HL-60 (cell line): ENCODE measurements at regions not wholly inside any gene's neighbourhood (a gene's known extent, or its start where the extent isn't known, plus 50 kb on each side); places are given as distances from the start of the nearest gene placed in this dataset.

Source experiments
- DNase-seq, 2 experiments: peaks; one replicate each; pipeline ENCODE4 v3.0.0-alpha.2; 2010 to 2020; ENCODE audit warnings: low read depth in 1 of 2, low spot score in 1 of 2
- H3K27ac ChIP-seq: fragments of 250-450 bp; sonication (Bioruptor Pico); replicated peaks from 2 replicates; pipeline ENCODE4 v1.5.1; 2020; ENCODE audit warnings: mild to moderate bottlenecking, moderate library complexity
- H3K27me3 ChIP-seq: fragments of 250-450 bp; sonication (Bioruptor Pico); 2 replicates; pipeline ENCODE4 v1.5.1; 2021; ENCODE audit warnings: mild to moderate bottlenecking, moderate library complexity; ENCODE audit not compliant: insufficient read depth, poor library complexity, severe bottlenecking
- H3K4me3 ChIP-seq: replicated peaks from 2 replicates; pipeline ENCODE4 v1.5.1; 2011; ENCODE audit warnings: mild to moderate bottlenecking, control low read depth, low read length; ENCODE audit not compliant: insufficient read depth
- GABPA ChIP-seq: IDR thresholded peaks from 2 replicates; pipeline ENCODE4 v1.6.1; 2012; ENCODE audit warnings: low read depth
- POLR2AphosphoS5 ChIP-seq: IDR thresholded peaks from 2 replicates; pipeline ENCODE4 v1.6.1; 2012; ENCODE audit warnings: low read depth
- SPI1 ChIP-seq: IDR thresholded peaks from 2 replicates; pipeline ENCODE4 v1.6.1; 2012; ENCODE audit warnings: low read depth, mild to moderate bottlenecking, borderline replicate concordance
- TF ChIP-seq, protein P1 (sequence below): IDR thresholded peaks from one replicate; pipeline ENCODE4 v1.5.1; 2011; ENCODE audit warnings: low read length, control low read depth, inconsistent platforms; ENCODE audit not compliant: insufficient read depth
- TF ChIP-seq, protein P2 (sequence below): IDR thresholded peaks from 2 replicates; pipeline ENCODE4 v1.6.1; 2012; ENCODE audit warnings: low read depth; ENCODE audit not compliant: insufficient replicate concordance

DNA sequence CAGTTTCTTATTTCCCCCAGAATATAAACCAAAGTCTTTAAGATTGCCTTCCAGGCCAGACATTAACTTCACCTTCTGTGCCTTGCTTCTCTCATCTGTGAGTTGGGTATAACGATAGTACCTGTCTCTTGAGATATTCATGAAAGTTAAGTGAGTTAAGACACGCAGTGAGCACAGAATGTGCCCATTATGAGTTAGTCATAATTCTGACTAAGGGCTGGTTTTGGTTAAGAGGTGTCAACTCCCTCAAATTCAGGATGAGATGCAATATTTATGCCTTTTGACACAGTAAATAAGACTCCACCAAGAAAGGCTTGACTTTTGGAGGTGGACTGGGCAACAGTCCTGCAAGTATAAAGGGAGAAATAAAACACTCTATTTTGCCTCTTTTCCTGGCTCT is 528.7 kb upstream of the IGFBP3 start:
- no peak overlapping the region for H3K4me3 ChIP-seq
- DNase-seq = no peak
- TF ChIP-seq SPI1 (no peak), POLR2AphosphoS5 (no peak), GABPA (no peak)
- TF ChIP-seq, protein P1, sequence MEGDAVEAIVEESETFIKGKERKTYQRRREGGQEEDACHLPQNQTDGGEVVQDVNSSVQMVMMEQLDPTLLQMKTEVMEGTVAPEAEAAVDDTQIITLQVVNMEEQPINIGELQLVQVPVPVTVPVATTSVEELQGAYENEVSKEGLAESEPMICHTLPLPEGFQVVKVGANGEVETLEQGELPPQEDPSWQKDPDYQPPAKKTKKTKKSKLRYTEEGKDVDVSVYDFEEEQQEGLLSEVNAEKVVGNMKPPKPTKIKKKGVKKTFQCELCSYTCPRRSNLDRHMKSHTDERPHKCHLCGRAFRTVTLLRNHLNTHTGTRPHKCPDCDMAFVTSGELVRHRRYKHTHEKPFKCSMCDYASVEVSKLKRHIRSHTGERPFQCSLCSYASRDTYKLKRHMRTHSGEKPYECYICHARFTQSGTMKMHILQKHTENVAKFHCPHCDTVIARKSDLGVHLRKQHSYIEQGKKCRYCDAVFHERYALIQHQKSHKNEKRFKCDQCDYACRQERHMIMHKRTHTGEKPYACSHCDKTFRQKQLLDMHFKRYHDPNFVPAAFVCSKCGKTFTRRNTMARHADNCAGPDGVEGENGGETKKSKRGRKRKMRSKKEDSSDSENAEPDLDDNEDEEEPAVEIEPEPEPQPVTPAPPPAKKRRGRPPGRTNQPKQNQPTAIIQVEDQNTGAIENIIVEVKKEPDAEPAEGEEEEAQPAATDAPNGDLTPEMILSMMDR = no peak
- TF ChIP-seq, protein P2, sequence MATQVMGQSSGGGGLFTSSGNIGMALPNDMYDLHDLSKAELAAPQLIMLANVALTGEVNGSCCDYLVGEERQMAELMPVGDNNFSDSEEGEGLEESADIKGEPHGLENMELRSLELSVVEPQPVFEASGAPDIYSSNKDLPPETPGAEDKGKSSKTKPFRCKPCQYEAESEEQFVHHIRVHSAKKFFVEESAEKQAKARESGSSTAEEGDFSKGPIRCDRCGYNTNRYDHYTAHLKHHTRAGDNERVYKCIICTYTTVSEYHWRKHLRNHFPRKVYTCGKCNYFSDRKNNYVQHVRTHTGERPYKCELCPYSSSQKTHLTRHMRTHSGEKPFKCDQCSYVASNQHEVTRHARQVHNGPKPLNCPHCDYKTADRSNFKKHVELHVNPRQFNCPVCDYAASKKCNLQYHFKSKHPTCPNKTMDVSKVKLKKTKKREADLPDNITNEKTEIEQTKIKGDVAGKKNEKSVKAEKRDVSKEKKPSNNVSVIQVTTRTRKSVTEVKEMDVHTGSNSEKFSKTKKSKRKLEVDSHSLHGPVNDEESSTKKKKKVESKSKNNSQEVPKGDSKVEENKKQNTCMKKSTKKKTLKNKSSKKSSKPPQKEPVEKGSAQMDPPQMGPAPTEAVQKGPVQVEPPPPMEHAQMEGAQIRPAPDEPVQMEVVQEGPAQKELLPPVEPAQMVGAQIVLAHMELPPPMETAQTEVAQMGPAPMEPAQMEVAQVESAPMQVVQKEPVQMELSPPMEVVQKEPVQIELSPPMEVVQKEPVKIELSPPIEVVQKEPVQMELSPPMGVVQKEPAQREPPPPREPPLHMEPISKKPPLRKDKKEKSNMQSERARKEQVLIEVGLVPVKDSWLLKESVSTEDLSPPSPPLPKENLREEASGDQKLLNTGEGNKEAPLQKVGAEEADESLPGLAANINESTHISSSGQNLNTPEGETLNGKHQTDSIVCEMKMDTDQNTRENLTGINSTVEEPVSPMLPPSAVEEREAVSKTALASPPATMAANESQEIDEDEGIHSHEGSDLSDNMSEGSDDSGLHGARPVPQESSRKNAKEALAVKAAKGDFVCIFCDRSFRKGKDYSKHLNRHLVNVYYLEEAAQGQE = no peak
- H3K27me3 ChIP-seq = no peaks in the 10 kb centered on the region
- H3K27ac ChIP-seq = no peak overlapping the region

DNA sequence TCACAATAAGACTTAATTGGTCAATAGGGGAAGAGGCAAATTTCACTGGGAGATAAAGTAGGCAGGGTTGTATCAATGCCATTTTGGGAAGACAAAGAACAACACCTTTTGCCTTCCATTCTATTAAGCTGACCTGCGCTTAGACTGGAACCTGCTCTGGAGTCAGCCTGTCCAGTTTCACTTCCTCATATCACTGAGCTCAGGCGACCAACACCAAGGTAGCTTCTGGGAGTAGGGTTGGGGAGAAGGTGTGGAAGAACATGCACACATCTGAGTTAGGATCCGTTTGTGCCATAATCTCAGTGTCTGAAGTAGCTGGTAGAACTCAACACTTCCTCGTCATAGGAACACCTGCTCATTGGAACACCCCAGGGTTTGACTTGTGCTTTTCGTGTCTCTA is 527.4 kb upstream of the IGFBP3 start:
- DNase-seq = no peak
- no peak overlapping the region for H3K27ac ChIP-seq
- TF ChIP-seq GABPA = no peak
- TF ChIP-seq, protein P1 = no peak
- no peak for TF ChIP-seq SPI1
- no peak for TF ChIP-seq POLR2AphosphoS5
- TF ChIP-seq, protein P2 = no peak
- no peak overlapping the region for H3K4me3 ChIP-seq
- no peaks in the 10 kb centered on the region for H3K27me3 ChIP-seq

DNA sequence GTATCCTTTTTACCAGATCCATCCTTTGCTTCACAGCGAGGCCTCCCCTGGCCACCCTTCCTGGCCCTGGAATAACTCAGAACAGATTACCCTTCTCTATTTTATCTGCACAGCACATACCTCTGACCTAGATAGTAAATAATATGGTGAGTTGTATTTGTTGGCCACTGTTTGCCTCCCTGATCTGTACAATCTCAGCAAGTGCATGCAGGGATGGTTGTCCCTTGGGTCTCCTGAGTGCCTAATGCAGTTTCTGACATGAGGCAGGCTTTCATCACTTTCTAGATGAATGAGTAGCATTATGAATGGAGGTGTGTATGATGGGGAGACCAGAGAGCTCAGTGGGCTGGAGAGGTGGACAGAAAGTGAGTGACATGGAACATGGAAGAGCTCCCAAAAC is 525.1 kb upstream of the IGFBP3 start:
- Histone ChIP-seq H3K27ac (no peak overlapping the region), H3K27me3 (no peaks in the 10 kb centered on the region), H3K4me3 (no peak overlapping the region)
- DNase-seq = no peak
- TF ChIP-seq, protein P1 = no peak
- TF ChIP-seq, protein P2 = no peak
- TF ChIP-seq POLR2AphosphoS5 (no peak), GABPA (no peak), SPI1 (no peak)
